GM11168 (cell line): ENCODE measurements at regions not wholly inside any gene's neighbourhood (a gene's known extent, or its start where the extent isn't known, plus 50 kb on each side); places are given as distances from the start of the nearest gene placed in this dataset.

ENCODE experiments used
- in situ Hi-C: fragments of 300-500 bp; cut with MboI; formaldehyde crosslinking; loops from one replicate; pipeline ENCODE4 v1.12.0; 2022; ENCODE audit warnings: low sequenced_read_pairs; ENCODE audit not compliant: unreplicated experiment

GRCh38 chr5:60387051-60387440 lies 312.9 kb downstream of the DEPDC1B start:
- in situ Hi-C loops: loop anchor here (25.0 kb wide), 1 partner anchor 575 kb away; no protein-coding TSS in a partner anchor

- in situ Hi-C loops: loop anchor here (25.0 kb wide), 1 partner anchor 574 kb away; no protein-coding TSS in a partner anchor
These were observed 313.4 kb downstream of the DEPDC1B start for GRCh38 chr5:60386436-60387050.

GRCh38 chr5:60382716-60383115 lies 317.2 kb downstream of the DEPDC1B start:
- in situ Hi-C loops: loop anchor here (25.0 kb wide), 1 partner anchor 570 kb away; no protein-coding TSS in a partner anchor

GRCh38 chr5:60379907-60380306 lies 320.1 kb downstream of the DEPDC1B start:
- in situ Hi-C loops: loop anchor here (25.0 kb wide), 1 partner anchor 568 kb away; no protein-coding TSS in a partner anchor

GRCh38 chr5:60377826-60378225 lies 322.1 kb downstream of the DEPDC1B start:
- in situ Hi-C loops: loop anchor here (25.0 kb wide), 1 partner anchor 566 kb away; no protein-coding TSS in a partner anchor

- in situ Hi-C loops: loop anchor here (25.0 kb wide), 1 partner anchor 565 kb away; no protein-coding TSS in a partner anchor
These were observed 323.1 kb downstream of the DEPDC1B start for GRCh38 chr5:60376860-60377259.

- in situ Hi-C loops: no loop called here
These were observed 325.6 kb downstream of the DEPDC1B start for GRCh38 chr5:60374409-60374808.

GRCh38 chr5:60372786-60373185 lies 327.2 kb downstream of the DEPDC1B start:
- in situ Hi-C loops: no loop called here

- in situ Hi-C loops: no loop called here
These were observed 328.9 kb downstream of the DEPDC1B start for GRCh38 chr5:60371065-60371464.

- in situ Hi-C loops: no loop called here
These were observed 329.5 kb downstream of the DEPDC1B start for GRCh38 chr5:60370508-60370907.

- in situ Hi-C loops: no loop called here
These were observed 330.6 kb downstream of the DEPDC1B start for GRCh38 chr5:60369391-60369790.

GRCh38 chr5:60368100-60368499 lies 331.9 kb downstream of the DEPDC1B start:
- in situ Hi-C loops: no loop called here

GRCh38 chr5:60366489-60366888 lies 333.5 kb downstream of the DEPDC1B start:
- in situ Hi-C loops: no loop called here

- in situ Hi-C loops: no loop called here
These were observed 335.0 kb downstream of the DEPDC1B start for GRCh38 chr5:60365001-60365400.

- in situ Hi-C loops: no loop called here
These were observed 337.8 kb downstream of the DEPDC1B start for GRCh38 chr5:60362158-60362557.

- in situ Hi-C loops: no loop called here
These were observed 339.6 kb downstream of the DEPDC1B start for GRCh38 chr5:60360355-60360754.

- in situ Hi-C loops: no loop called here
These were observed 342.7 kb downstream of the DEPDC1B start for GRCh38 chr5:60357302-60357701.

GRCh38 chr5:60356745-60357144 lies 343.2 kb downstream of the DEPDC1B start:
- in situ Hi-C loops: no loop called here

- in situ Hi-C loops: no loop called here
These were observed 344.8 kb downstream of the DEPDC1B start for GRCh38 chr5:60355181-60355580.

GRCh38 chr5:60354311-60354710 lies 345.7 kb downstream of the DEPDC1B start:
- in situ Hi-C loops: no loop called here

GRCh38 chr5:60352992-60353599 lies 346.9 kb downstream of the DEPDC1B start:
- in situ Hi-C loops: no loop called here

- in situ Hi-C loops: no loop called here
These were observed 349.2 kb downstream of the DEPDC1B start for GRCh38 chr5:60350794-60351193.
